ENCODE measurements at regions not wholly inside any gene's neighbourhood (a gene's known extent, or its start where the extent isn't known, plus 50 kb on each side); places are given as distances from the start of the nearest gene placed in this dataset.

DNA sequence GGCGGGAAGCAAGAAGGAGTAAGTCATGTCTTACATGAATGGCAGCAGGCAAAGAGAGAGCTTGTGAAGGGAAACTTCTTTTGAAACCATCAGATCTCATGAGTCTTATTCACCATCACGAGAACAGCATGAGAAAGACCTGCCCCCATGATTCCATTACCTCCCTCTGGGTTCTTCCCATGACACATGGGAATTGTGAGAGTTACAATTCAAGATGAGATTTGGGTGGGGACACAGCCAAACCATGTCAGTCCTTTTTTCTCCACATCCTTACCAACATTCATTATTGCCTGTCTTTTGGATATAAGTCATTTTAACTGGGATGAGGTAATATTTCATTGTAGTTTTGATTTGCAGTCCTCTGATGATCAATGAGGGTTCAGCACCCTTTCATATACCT, 81.0 kb downstream of the DIRAS3 start:
- no peak for DNase-seq (ENCODE audit: low read depth in 1 of 2, low spot score in 1 of 2)
- H3K27ac ChIP-seq = no peak overlapping the region
- no peaks in the 10 kb centered on the region for H3K4me1 ChIP-seq (ENCODE audit: low read depth)

DNA sequence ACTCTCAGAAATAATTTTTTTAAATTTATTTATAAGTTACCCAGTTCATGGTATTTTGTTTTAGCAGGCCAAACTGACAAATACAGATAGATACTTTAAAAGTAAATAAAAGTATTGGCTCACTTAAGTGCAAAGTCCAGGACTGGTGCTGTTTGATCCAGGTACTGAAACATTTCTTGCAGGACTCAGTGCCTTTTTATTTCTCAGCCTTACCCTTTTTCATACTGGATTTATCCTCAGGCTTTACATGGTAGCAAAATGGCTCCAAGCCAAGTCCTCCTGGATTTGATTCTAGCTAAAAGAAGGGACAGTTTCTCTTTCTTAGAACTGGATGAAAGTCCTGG, 83.8 kb downstream of the DIRAS3 start:
- H3K36me3 ChIP-seq = no peaks in the 10 kb centered on the region
- DNase-seq (ENCODE audit: low read depth in 1 of 2, low spot score in 1 of 2) = no peak
- TF ChIP-seq, protein P1, sequence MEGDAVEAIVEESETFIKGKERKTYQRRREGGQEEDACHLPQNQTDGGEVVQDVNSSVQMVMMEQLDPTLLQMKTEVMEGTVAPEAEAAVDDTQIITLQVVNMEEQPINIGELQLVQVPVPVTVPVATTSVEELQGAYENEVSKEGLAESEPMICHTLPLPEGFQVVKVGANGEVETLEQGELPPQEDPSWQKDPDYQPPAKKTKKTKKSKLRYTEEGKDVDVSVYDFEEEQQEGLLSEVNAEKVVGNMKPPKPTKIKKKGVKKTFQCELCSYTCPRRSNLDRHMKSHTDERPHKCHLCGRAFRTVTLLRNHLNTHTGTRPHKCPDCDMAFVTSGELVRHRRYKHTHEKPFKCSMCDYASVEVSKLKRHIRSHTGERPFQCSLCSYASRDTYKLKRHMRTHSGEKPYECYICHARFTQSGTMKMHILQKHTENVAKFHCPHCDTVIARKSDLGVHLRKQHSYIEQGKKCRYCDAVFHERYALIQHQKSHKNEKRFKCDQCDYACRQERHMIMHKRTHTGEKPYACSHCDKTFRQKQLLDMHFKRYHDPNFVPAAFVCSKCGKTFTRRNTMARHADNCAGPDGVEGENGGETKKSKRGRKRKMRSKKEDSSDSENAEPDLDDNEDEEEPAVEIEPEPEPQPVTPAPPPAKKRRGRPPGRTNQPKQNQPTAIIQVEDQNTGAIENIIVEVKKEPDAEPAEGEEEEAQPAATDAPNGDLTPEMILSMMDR (IDR thresholded peaks at IDR 0.05; ENCODE audit: low read depth, low read length) = no peak
- no peak overlapping the region for H3K27ac ChIP-seq
- H3K4me3 ChIP-seq = no peak overlapping the region
- no peaks in the 10 kb centered on the region for H3K9me3 ChIP-seq (ENCODE audit: low read depth)
- H3K4me1 ChIP-seq (ENCODE audit: low read depth) = no peaks in the 10 kb centered on the region
- no peaks in the 10 kb centered on the region for H3K27me3 ChIP-seq

More for the DNA sequence above, 81.0 kb downstream of the DIRAS3 start:
- H3K9me3 ChIP-seq (ENCODE audit: low read depth) = no peaks in the 10 kb centered on the region
- TF ChIP-seq, protein P1 (IDR thresholded peaks at IDR 0.05; ENCODE audit: low read depth, low read length) = no peak
- no peaks in the 10 kb centered on the region for H3K36me3 ChIP-seq
- H3K4me3 ChIP-seq = no peak overlapping the region
- H3K27me3 ChIP-seq = no peaks in the 10 kb centered on the region

DNA sequence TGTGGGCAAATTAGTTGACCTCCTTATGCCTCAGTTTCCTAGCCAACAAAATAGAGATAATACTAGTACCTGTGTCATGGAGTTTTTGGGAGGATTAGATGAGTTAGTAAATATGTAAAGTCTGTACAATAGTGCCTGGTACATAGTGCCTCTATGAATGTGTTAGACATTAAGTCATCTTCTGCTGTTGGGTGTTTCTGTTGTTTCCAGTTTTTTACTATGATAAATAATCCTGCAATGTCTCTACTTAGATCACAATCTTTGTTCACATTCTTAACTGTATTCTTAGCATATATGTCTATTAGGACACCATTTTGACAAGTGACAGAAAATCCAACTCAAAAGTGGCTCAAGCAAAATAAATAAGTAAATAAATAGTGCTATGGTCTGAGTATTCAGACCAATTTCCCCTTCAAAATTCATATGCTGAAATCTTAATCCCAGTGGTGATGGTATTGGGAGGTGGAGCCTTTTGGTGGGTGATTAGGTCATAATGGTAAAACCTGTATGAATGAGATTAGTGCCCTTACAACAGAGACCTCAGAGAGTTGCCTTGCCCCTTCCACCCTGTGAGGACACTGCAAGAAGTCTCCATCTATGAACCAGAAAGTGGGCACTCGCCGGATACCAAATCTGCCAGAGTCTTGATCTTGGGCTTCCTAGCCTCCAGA, 84.3 kb downstream of the DIRAS3 start:
- TF ChIP-seq, protein P1 (IDR thresholded peaks at IDR 0.05; ENCODE audit: low read depth, low read length) = no peak
- H3K36me3 ChIP-seq = no peaks in the 10 kb centered on the region

DNA sequence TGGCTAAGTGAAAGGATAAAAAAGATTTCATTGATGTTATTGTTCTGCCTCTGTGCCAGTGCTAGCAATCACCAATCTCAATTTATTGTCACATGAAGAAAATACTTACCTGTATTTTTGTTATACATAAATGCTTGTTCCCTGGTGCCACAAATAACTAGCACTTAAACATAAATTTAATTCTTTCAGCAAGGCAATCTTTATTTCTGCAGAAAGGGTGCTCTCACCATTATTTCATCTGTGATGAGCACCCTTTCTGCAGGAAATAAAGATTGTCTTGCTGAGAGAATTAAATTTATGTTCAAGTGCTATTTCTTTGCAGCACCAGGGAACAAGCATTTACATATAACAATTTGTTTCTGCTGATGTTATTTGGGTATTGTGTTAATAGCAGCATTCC, 87.2 kb downstream of the DIRAS3 start:
- H3K27ac ChIP-seq = no peak overlapping the region
- no peaks in the 10 kb centered on the region for H3K4me1 ChIP-seq (ENCODE audit: low read depth)

More for the DNA sequence above, 84.3 kb downstream of the DIRAS3 start:
- Histone ChIP-seq H3K27me3 (no peaks in the 10 kb centered on the region), H3K4me3 (no peak overlapping the region), H3K9me3 (ENCODE audit: low read depth) (no peaks in the 10 kb centered on the region), H3K27ac (no peak overlapping the region), H3K4me1 (ENCODE audit: low read depth) (no peaks in the 10 kb centered on the region)
- DNase-seq (ENCODE audit: low read depth in 1 of 2, low spot score in 1 of 2) = no peak

DNA sequence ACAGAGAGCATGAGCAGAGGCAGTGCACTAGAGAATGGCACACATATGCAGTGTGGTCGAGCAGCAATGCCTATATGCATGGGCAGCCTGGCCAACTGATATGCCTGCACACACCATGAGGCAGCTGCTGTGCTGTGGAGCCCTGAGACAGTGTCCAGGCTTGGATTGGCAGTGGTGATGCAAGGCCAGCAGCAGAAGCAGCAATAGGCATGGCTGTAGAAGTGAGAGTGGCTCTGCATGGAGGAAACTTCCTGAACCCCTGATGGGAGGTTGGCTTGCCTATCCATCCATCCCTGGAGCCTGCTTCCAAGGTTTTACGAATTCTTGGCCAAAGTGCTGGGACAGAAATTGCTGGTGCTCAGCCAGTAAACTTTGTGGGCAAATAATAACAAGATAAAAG, 89.7 kb downstream of the DIRAS3 start:
- Histone ChIP-seq H3K9me3 (ENCODE audit: low read depth) (no peaks in the 10 kb centered on the region), H3K4me3 (no peak overlapping the region), H3K36me3 (no peaks in the 10 kb centered on the region), H3K27ac (no peak overlapping the region), H3K4me1 (ENCODE audit: low read depth) (peaks cover 23% of the 10 kb centered on the region), H3K27me3 (no peaks in the 10 kb centered on the region)
- peak in 1 of 2 donors; percentile 24 for DNase-seq (ENCODE audit: low read depth in 1 of 2, low spot score in 1 of 2)
- TF ChIP-seq, protein P1 (IDR thresholded peaks at IDR 0.05; ENCODE audit: low read depth, low read length) = no peak

More for the DNA sequence above, 87.2 kb downstream of the DIRAS3 start:
- Histone ChIP-seq H3K4me3 (no peak overlapping the region), H3K9me3 (ENCODE audit: low read depth) (no peaks in the 10 kb centered on the region), H3K27me3 (no peaks in the 10 kb centered on the region), H3K36me3 (no peaks in the 10 kb centered on the region)
- DNase-seq (ENCODE audit: low read depth in 1 of 2, low spot score in 1 of 2) = no peak
- TF ChIP-seq, protein P1 (IDR thresholded peaks at IDR 0.05; ENCODE audit: low read depth, low read length) = no peak

Data from cardiac muscle cell (in vitro differentiated cells and primary cell).